ENCODE measurements at regions not wholly inside any gene's neighbourhood (a gene's known extent, or its start where the extent isn't known, plus 50 kb on each side); places are given as distances from the start of the nearest gene placed in this dataset.

- DNase-seq = no peak
Observed at GRCh38 chr1:81023187-81023724, 777.5 kb upstream of the ADGRL2 start.

- DNase-seq = no peak
Observed at GRCh38 chr1:81021134-81021533, 779.6 kb upstream of the ADGRL2 start.

GRCh38 chr1:81020506-81020905 is 780.2 kb upstream of the ADGRL2 start:
- no peak for DNase-seq

- DNase-seq = no peak
Observed at GRCh38 chr1:81010126-81010525, 790.6 kb upstream of the ADGRL2 start.

GRCh38 chr1:81008293-81008692 is 792.4 kb upstream of the ADGRL2 start:
- DNase-seq = no peak

- no peak for DNase-seq
Observed at GRCh38 chr1:81007024-81007423, 793.7 kb upstream of the ADGRL2 start.

GRCh38 chr1:81006502-81006901 is 794.2 kb upstream of the ADGRL2 start:
- DNase-seq = no peak

GRCh38 chr1:81004011-81004410 is 796.7 kb upstream of the ADGRL2 start:
- no peak for DNase-seq

- DNase-seq = no peak
Observed at GRCh38 chr1:80994934-80995333, 805.8 kb upstream of the ADGRL2 start.

GRCh38 chr1:80994038-80994437 is 806.7 kb upstream of the ADGRL2 start:
- no peak for DNase-seq

- DNase-seq = no peak
Observed at GRCh38 chr1:80993154-80993980, 807.4 kb upstream of the ADGRL2 start.

GRCh38 chr1:80989455-80989854 is 811.3 kb upstream of the ADGRL2 start:
- no peak for DNase-seq

GRCh38 chr1:80988926-80989325 is 811.8 kb upstream of the ADGRL2 start:
- DNase-seq = no peak

GRCh38 chr1:80987824-80988223 is 812.9 kb upstream of the ADGRL2 start:
- no peak for DNase-seq

- no peak for DNase-seq
Observed at GRCh38 chr1:80987106-80987505, 813.6 kb upstream of the ADGRL2 start.

GRCh38 chr1:80982831-80983230 is 817.9 kb upstream of the ADGRL2 start:
- no peak for DNase-seq

- no peak for DNase-seq
Observed at GRCh38 chr1:80973101-80973500, 827.6 kb upstream of the ADGRL2 start.

- no peak for DNase-seq
Observed at GRCh38 chr1:80966266-80966665, 834.5 kb upstream of the ADGRL2 start.

- DNase-seq = no peak
Observed at GRCh38 chr1:80962564-80962963, 838.2 kb upstream of the ADGRL2 start.

GRCh38 chr1:80961464-80962190 is 839.1 kb upstream of the ADGRL2 start:
- no peak for DNase-seq

- no peak for DNase-seq
Observed at GRCh38 chr1:80933346-80933745, 867.4 kb upstream of the ADGRL2 start.

GRCh38 chr1:80931178-80931577 is 869.6 kb upstream of the ADGRL2 start:
- no peak for DNase-seq

- no peak for DNase-seq
Observed at GRCh38 chr1:80929868-80930508, 870.7 kb upstream of the ADGRL2 start.

- DNase-seq = no peak
Observed at GRCh38 chr1:80926531-80926930, 874.2 kb upstream of the ADGRL2 start.

Data from NK-92 treated with Interleukin-12 subunit alpha and Interleukin-12 subunit beta, amount 100 ng/mL, for 24 hours (cell line).